ENCODE measurements at regions not wholly inside any gene's neighbourhood (a gene's known extent, or its start where the extent isn't known, plus 50 kb on each side); places are given as distances from the start of the nearest gene placed in this dataset.
"Not testable (repeated sequence)": the region's sequence is repeated elsewhere in the genome, so short reads cannot be mapped to it uniquely, and the experiment has no call there.

GRCh38 chr4:148550788-148551187, 108.6 kb upstream of the NR3C2 start:
- DNase-seq (ENCODE audit: low read depth in 2 of 2): no peak

GRCh38 chr4:148542922-148543623, 100.9 kb upstream of the NR3C2 start:
- no peak for DNase-seq (ENCODE audit: low read depth in 2 of 2)

DNA sequence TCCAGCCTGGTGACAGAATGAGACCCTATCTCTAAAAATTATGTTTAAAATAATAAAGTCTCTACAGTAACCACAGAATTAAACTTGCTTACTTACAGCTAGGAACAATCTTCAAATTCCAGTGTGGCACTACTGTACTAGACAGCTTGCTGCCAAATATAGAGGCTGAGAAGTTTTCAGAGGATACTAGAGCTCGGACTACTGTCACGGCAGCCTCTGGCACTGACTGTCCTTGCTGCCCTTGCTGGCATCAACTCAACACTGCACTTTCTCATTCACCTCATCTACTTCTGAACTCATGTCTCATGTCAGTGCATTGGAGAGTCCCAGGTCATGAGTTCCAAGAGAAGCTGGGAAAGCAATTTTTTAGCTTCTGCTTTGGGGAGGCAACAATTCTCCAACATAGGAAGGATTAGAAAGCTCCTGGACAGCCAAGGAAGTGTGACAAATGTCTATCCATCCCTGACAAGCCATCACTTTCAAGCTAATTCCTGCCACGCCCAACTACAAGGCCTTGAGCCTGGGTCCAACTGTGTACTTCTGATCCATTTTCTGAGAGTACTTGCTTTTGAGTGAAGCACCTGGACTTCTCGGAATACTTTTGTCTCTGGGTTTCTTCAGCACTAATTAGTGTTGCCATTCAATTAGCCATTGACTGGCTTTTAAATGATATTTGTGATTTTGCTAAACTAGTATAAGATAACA, 98.6 kb upstream of the NR3C2 start:
- DNase-seq (ENCODE audit: low read depth in 2 of 2): no peak

DNA sequence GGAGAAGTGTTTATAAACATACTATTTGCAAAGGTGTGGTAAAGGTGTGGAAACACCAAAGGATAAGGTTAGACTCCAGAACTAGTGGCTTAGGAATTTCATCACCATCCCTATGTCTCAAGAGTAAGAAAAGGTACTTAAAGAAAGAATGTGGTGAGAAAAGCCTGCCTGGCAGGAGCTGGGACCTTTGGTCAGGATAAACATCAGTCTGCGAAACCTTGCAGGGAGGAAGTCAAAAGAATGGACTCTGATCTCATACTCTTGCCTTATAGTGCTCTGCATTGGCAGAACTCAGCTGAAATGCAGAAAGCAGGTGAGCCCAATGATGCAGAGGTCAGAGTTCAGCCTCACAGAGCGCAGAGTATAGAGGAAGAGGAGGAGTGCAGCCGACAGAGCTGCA, 97.2 kb upstream of the NR3C2 start:
- DNase-seq (ENCODE audit: low read depth in 2 of 2): no peak

GRCh38 chr4:148533851-148534250, 91.6 kb upstream of the NR3C2 start:
- DNase-seq (ENCODE audit: low read depth in 2 of 2): not testable (repeated sequence)

- no peak for DNase-seq (ENCODE audit: low read depth in 2 of 2)
Observed at GRCh38 chr4:148530114-148530513, 87.9 kb upstream of the NR3C2 start.

GRCh38 chr4:148527571-148527970, 85.4 kb upstream of the NR3C2 start:
- no peak for DNase-seq (ENCODE audit: low read depth in 2 of 2)

GRCh38 chr4:148522995-148523394, 80.8 kb upstream of the NR3C2 start:
- no peak for DNase-seq (ENCODE audit: low read depth in 2 of 2)

DNA sequence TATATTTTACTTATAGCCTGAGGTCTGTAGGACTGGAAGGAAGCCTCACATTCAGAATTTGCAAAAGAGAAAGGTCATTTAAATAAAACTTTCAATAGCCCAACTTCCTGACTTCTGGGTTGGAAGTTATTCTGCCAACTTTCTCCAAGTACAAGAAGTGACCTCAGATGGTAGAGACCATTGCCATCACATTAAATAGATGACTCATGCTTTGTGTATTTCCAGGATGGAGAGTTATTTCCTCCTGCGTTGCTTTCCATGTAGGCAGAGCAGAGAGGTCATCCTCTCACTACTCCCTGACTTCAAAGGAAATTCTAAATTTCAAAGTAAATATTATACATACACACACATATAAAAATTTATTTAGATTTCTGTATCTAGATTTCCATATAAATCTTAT, 73.0 kb upstream of the NR3C2 start:
- DNase-seq (ENCODE audit: low read depth in 2 of 2): no peak

DNA sequence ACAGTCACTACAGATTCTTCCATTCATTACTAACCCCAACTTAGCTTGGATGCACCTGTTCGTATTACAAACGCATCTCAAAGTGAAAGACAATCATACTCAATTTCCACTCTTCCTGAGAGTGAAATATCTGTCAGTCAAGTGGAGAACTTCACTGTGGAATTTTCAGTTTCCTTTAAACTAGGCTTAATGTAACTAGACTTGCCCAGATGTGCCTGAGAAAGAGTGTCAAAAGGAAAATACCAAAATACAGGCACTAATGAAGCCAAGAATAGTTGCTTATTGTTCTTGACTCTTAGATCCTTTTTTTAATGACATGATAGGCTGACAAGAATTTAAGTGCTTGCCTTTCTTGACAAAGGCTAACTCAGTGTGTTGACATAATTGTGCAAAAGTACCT, 72.4 kb upstream of the NR3C2 start:
- no peak for DNase-seq (ENCODE audit: low read depth in 2 of 2)

- no peak for DNase-seq (ENCODE audit: low read depth in 2 of 2)
Observed at GRCh38 chr4:148514041-148514440, 71.8 kb upstream of the NR3C2 start.

GRCh38 chr4:148510211-148510610, 68.0 kb upstream of the NR3C2 start:
- no peak for DNase-seq (ENCODE audit: low read depth in 2 of 2)

DNA sequence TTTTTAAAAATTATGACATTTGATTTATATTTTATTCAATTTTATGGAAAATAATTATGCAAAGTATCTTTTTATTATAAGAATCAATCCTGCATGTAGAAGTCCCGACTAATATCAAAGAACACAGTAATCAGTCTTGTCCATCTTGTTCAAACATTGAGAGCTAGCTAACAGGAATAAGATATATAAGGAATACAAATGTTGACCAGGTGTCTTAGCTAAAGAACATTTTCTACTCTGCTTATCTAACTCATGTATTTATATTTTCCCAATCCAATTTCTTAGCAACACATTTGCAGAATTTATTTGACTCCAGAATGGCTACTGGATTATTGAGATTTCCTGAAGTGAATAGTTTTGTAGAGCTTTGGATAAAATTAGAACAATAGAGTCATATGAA, 61.5 kb upstream of the NR3C2 start:
- DNase-seq (ENCODE audit: low read depth in 2 of 2): no peak

- no peak for DNase-seq (ENCODE audit: low read depth in 2 of 2)
Observed at GRCh38 chr4:148497258-148497657, 55.0 kb upstream of the NR3C2 start.

GRCh38 chr4:148495463-148495862, 53.2 kb upstream of the NR3C2 start:
- no peak for DNase-seq (ENCODE audit: low read depth in 2 of 2)
